ENCODE measurements at regions not wholly inside any gene's neighbourhood (a gene's known extent, or its start where the extent isn't known, plus 50 kb on each side); places are given as distances from the start of the nearest gene placed in this dataset.

DNA sequence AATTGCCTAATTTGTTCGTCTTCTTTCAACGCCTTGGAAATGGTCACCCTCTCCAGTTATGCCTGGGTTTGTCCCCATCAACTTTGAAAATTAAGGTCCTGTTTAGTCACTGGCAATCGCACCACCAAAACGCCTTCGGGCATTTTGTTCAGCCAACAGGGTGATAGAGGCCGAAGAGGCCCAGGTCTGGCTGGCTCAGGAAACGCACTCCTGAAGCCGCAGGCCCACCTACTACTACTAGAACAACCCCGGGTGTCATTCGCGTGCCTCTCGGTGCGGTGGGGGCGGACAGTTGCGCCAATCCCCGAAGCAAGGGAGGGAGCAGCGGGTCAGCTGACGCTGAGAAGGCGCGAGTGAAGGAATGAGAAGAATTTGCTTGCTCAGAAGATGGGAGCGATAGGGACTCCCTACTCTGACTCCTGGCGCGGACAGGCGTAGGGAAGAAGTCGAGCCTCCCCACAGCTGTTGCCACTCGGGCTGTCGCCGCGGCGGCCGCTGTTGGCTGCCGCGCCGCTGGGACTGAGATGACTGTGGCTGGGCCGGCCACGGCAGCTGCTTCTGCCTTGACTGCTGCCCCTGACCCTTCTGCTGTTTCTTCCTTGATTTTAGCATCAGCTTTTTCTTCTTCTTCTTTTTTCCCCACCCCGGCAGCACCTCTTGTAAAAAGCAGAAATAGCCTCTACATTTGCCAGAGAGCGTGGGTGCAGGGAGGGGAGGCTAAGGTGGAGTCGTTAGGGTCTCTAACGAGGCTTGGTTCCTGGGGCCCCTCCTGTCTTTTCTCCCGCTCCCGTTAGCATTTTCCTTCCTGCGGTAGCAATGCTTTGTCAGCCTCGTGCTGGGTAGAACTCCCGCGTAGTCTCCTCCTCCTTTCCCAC lies 387.6 kb downstream of the FIGN start:
- Mint-ChIP-seq H3K4me3 (peak overlapping the region in 2 of 10 donors; percentile 9 to 54), H3K9me3 (peaks cover 0 to 3% (median 0%) of the 10 kb centered on the region in 9 donors), H3K4me1 (peaks cover 0 to 5% (median 0%) of the 10 kb centered on the region in 4 donors), H3K36me3 (no peaks in the 10 kb centered on the region), H3K27me3 (peaks cover 0 to 3% (median 0%) of the 10 kb centered on the region in 5 donors), H3K27ac (peak overlapping the region in 2 of 10 donors; percentile 43 to 54)
- DNase-seq, result peak in 1 of 10 donors; percentile 53
- POLR2A ChIA-PET, result no interaction called here
- no peak for ATAC-seq

DNA sequence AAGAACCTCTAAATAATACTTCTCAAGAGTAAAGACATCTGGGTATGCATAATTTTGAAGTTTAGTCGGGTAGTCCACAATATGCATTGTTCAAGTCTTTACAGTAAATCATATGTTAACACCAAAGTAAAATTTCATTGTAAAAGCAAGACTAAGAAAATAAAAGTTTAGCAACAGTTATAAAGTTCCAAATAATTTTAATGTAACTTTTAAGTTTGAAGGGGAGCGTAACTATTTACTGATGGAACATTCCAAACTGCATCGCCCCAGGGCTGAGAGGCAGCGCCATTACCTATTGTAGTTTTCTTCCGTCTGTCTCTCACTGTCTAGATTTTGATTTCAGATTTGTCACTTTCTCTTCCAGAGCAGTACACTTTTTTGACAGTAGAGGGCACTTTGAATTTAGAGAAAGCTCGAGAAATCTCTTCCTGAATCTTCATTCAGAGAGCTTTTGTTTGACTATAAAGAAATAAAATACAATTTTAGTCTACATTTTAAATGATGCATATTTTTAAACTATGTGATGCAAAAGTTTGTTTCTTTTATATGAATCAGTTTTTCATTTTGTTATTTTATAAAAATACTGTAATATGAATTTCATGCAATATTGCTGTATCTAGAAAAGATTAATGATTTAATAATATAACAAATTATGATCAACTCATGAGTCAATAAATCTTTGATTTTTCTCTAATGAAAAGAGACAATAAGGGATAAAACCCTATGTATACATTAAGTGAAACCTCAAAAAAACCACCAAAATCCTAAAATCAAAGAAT lies 389.8 kb downstream of the FIGN start:
- Mint-ChIP-seq H3K4me1 (peaks cover 0 to 5% (median 0%) of the 10 kb centered on the region in 4 donors), H3K27ac (no peak overlapping the region), H3K27me3 (peaks cover 0 to 7% (median 0%) of the 10 kb centered on the region in 5 donors), H3K36me3 (no peaks in the 10 kb centered on the region), H3K4me3 (no peak overlapping the region), H3K9me3 (peaks cover 0 to 6% (median 0%) of the 10 kb centered on the region in 9 donors)
- DNase-seq (peak in 2 of 10 donors; percentile 1 to 5), ATAC-seq (no peak)
- POLR2A ChIA-PET, result no interaction called here

DNA sequence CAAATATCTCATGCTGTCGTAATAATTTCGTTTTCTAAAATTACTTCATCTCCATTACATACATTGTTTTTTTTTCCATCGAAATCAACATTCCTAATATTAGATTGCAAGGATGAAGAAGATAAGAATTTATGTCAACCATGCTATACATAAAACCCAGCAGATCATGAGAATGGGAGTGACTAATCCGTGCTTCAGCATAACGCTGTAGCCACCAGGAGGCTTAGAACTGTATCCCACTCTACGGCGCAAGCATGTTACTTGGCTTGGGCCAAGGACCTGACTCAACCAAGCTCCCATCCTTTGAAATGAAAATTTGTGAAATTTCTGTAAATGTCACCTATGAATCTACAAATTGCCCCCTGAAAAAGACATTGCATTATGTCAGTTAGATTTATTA lies 392.5 kb downstream of the FIGN start:
- ATAC-seq (no peak), DNase-seq (no peak)
- Mint-ChIP-seq H3K27me3 (peaks cover 0 to 7% (median 0%) of the 10 kb centered on the region in 5 donors), H3K4me1 (no peaks in the 10 kb centered on the region), H3K36me3 (no peaks in the 10 kb centered on the region), H3K27ac (no peak overlapping the region), H3K4me3 (no peak overlapping the region), H3K9me3 (peaks cover 0 to 7% (median 0%) of the 10 kb centered on the region in 9 donors)
- POLR2A ChIA-PET, result no interaction called here

DNA sequence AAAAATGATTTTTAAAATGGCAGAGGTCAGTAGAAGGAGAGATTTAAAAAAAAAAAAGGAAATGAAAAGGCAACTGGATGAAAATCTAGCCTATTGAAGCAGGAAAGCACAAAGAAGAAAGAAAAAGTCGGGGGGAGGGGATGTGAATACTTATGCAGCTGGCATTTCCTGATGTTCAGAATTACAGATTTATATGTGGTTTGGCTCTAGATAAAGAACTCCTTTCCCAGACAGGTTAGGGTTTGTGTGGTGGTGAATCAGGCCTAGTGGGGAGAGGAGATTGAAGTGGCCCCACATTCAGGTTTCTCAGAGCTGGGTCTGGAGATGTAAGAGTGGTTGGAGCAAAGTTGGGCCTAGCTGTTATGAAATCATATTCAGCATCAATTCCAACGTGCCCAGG lies 394.4 kb downstream of the FIGN start:
- H3K27ac Mint-ChIP-seq, result no peak overlapping the region
- DNase-seq (no peak), ATAC-seq (no peak)
- peaks cover 0 to 4% (median 0%) of the 10 kb centered on the region in 5 donors for H3K27me3 Mint-ChIP-seq
- no peak overlapping the region for H3K4me3 Mint-ChIP-seq
- no peaks in the 10 kb centered on the region for H3K4me1 Mint-ChIP-seq
- POLR2A ChIA-PET, result no interaction called here
- H3K36me3 Mint-ChIP-seq, result no peaks in the 10 kb centered on the region
- H3K9me3 Mint-ChIP-seq, result peaks cover 0 to 8% (median 0%) of the 10 kb centered on the region in 9 donors

DNA sequence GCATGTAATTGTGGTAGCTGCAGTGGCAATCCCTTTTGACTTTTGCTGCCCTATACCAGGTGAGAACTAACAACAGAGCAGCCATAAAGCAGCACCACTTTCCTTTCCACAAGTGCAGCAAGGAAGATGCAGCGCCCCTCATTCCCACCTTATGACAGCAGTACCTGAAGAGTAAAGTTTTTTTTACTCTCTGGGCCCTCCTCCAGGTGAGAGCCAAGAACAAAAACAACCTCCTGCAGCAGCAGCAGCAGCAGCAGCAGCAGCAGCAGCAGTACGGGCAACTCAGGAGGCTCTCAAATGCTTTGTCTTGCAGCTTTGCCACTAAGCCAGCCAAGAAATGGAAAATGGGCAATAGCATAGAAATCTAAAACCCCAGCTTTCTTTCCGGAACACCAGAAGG lies 397.5 kb downstream of the FIGN start:
- POLR2A ChIA-PET, result no interaction called here
- no peaks in the 10 kb centered on the region for H3K36me3 Mint-ChIP-seq
- ATAC-seq (no peak), DNase-seq (no peak)
- H3K27ac Mint-ChIP-seq, result no peak overlapping the region
- peaks cover 0 to 18% (median 0%) of the 10 kb centered on the region in 9 donors for H3K9me3 Mint-ChIP-seq
- no peak overlapping the region for H3K4me3 Mint-ChIP-seq
- no peaks in the 10 kb centered on the region for H3K4me1 Mint-ChIP-seq
- H3K27me3 Mint-ChIP-seq, result peaks cover 0 to 4% (median 0%) of the 10 kb centered on the region in 5 donors

DNA sequence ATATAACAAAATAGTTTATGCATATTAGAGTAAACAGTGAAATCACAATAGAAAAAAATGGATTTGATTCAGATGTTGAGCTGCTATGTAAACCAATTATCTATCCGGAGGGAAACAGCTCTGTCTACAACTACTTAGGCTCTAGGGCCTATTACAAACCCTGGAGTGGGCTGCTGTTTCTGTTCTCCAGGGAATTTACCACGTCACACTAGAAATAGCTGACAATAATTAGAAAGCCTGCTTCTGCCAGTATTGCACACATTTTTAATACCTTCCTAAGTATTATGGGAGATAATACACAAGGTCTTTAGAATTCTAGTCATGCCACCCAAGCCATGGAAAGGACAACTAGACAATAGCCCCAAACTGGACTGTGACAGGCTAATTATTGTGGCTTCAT lies 411.1 kb downstream of the FIGN start:
- Mint-ChIP-seq H3K27ac (no peak overlapping the region), H3K4me3 (no peak overlapping the region), H3K4me1 (no peaks in the 10 kb centered on the region), H3K36me3 (no peaks in the 10 kb centered on the region), H3K27me3 (no peaks in the 10 kb centered on the region), H3K9me3 (peaks cover 0 to 2% (median 0%) of the 10 kb centered on the region in 9 donors)
- POLR2A ChIA-PET, result no interaction called here
- ATAC-seq (no peak), DNase-seq (no peak)

DNA sequence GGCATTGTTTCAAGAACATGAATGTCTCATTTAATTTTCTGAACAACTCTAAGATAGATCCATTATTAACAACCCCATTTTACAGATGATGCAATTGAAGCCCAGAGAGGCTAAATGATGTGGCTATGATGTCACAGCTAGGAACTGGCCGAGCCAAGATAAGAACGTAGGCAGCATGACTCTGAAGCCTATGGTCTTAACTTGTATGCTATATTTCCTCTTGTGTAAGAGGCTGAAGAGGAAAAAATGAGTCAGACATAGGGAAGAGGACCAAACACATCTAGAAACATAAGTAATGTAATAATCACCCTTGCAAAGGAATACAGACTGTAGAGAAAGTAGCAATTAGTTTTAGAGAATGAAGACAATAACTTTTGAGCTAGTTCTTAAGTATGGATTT lies 416.8 kb downstream of the FIGN start:
- Mint-ChIP-seq H3K27ac (no peak overlapping the region), H3K9me3 (peaks cover 0 to 8% (median 1%) of the 10 kb centered on the region in 9 donors), H3K27me3 (peaks cover 0 to 3% (median 0%) of the 10 kb centered on the region in 5 donors), H3K4me1 (no peaks in the 10 kb centered on the region), H3K36me3 (no peaks in the 10 kb centered on the region), H3K4me3 (no peak overlapping the region)
- ATAC-seq, result no peak
- POLR2A ChIA-PET, result no interaction called here
- no peak for DNase-seq

DNA sequence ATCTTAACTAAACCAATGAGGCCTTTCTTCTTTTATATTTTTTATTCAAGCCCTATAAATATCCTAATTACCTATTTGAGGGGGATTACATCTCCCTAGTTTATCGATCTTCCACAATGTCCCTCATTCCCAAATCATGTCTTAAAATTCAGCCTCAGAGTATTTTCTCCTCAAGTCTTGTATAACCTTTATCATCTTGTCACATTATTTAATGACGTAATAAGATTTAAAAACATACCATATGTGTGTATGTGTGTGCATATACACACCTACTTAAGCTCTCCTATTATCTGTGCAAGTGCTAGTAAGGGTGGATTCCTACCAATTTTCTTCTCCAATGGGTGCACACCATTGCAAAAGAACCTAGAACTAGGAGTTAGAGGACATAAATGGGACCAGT lies 421.1 kb downstream of the FIGN start:
- Mint-ChIP-seq H3K36me3 (no peaks in the 10 kb centered on the region), H3K4me3 (no peak overlapping the region), H3K4me1 (no peaks in the 10 kb centered on the region), H3K27ac (no peak overlapping the region), H3K9me3 (peaks cover 0 to 8% (median 1%) of the 10 kb centered on the region in 9 donors), H3K27me3 (peaks cover 0 to 3% (median 0%) of the 10 kb centered on the region in 5 donors)
- no peak for DNase-seq
- POLR2A ChIA-PET, result no interaction called here
- ATAC-seq, result no peak

DNA sequence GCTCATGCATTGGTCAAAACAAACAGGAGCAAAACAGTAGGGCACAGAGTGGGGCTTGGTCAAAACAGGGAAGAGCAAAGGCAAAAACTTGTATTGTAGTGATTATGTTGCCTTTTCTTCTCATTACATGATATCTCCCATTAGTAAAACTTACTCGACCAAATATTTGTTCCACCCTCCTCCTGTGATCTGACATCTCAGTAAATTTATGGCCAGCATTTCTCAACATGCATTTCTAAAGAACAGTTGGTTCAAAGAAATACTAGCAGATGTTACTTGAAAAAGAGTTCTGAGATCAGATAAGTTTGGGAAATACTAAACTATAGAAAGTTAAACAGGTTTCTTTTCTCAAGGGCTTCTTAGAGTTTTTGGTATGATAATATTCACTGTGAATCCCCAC lies 423.1 kb downstream of the FIGN start:
- no peaks in the 10 kb centered on the region for H3K4me1 Mint-ChIP-seq
- POLR2A ChIA-PET, result no interaction called here
- peaks cover 0 to 5% (median 0%) of the 10 kb centered on the region in 9 donors for H3K9me3 Mint-ChIP-seq
- DNase-seq, result no peak
- no peaks in the 10 kb centered on the region for H3K27me3 Mint-ChIP-seq
- no peak for ATAC-seq
- no peak overlapping the region for H3K4me3 Mint-ChIP-seq
- H3K36me3 Mint-ChIP-seq, result no peaks in the 10 kb centered on the region
- H3K27ac Mint-ChIP-seq, result no peak overlapping the region

DNA sequence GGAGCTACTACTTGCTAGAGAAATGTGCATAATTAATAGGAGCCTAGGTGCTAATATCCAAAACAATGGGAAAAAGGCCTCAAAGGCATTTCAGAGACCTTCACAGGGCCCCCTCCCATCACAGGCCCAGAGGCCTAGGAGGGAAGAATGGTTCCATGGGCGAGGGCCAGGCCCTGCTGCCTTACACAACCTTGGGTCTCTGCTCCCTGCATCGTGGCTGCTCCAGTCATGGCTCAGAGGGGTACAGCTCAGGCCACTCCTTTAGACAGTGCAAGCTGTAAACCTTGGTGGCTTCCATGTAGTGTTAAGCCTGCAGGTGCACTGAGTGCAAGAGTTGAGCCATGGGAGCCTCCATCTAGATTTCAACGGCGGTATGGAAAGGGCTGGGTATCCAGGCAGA lies 429.2 kb downstream of the FIGN start:
- Mint-ChIP-seq H3K9me3 (peaks cover 0 to 14% (median 5%) of the 10 kb centered on the region in 9 donors), H3K4me3 (no peak overlapping the region), H3K36me3 (no peaks in the 10 kb centered on the region), H3K4me1 (no peaks in the 10 kb centered on the region), H3K27me3 (peaks cover 0 to 4% (median 0%) of the 10 kb centered on the region in 5 donors), H3K27ac (no peak overlapping the region)
- DNase-seq (no peak), ATAC-seq (no peak)
- POLR2A ChIA-PET, result no interaction called here

DNA sequence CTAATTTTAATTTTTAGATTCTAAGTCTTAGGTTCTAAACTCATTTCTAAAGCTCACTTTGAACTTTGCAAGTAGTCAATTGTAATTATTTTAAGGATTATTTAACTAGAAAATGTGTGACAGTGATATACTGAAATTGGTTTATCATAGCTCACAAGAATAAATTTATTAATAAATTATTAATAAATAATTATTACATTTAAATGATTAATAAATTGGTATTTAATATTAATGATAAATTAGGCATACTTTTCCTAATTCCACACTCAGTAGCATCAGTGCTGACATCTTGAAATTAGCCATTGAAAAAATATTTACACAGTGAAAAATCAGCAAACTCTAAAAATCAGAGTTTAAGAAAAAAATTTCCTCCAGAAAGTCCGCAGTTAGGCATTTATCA lies 433.7 kb downstream of the FIGN start:
- no peaks in the 10 kb centered on the region for H3K4me1 Mint-ChIP-seq
- no peak overlapping the region for H3K27ac Mint-ChIP-seq
- H3K36me3 Mint-ChIP-seq, result no peaks in the 10 kb centered on the region
- peaks cover 0 to 14% (median 3%) of the 10 kb centered on the region in 9 donors for H3K9me3 Mint-ChIP-seq
- DNase-seq, result no peak
- POLR2A ChIA-PET, result no interaction called here
- peaks cover 0 to 4% (median 0%) of the 10 kb centered on the region in 5 donors for H3K27me3 Mint-ChIP-seq
- H3K4me3 Mint-ChIP-seq, result no peak overlapping the region
- ATAC-seq, result no peak

DNA sequence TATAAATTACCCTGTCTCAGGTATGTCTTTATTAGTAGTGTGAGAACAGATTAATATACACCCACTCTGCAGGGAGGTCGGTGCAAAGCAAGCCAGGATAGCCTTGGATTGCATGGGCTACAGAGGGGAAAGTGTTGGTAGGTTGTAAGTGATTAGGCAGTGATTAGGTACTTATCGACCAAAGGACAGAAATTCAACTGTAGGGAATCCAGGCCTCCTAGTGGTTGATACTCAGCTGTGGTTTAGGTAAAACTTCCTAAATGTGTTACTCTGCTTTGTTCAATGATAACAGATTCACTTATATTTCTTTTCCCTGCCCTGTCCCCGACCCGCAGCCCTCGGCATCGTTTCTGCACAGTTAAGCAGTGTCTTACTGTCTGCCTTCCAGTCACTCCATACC lies 444.0 kb downstream of the FIGN start:
- no peaks in the 10 kb centered on the region for H3K27me3 Mint-ChIP-seq
- peaks cover 0 to 28% (median 7%) of the 10 kb centered on the region in 9 donors for H3K9me3 Mint-ChIP-seq
- H3K4me1 Mint-ChIP-seq, result no peaks in the 10 kb centered on the region
- POLR2A ChIA-PET, result no interaction called here
- H3K27ac Mint-ChIP-seq, result no peak overlapping the region
- H3K36me3 Mint-ChIP-seq, result no peaks in the 10 kb centered on the region
- no peak for DNase-seq
- no peak overlapping the region for H3K4me3 Mint-ChIP-seq
- no peak for ATAC-seq

DNA sequence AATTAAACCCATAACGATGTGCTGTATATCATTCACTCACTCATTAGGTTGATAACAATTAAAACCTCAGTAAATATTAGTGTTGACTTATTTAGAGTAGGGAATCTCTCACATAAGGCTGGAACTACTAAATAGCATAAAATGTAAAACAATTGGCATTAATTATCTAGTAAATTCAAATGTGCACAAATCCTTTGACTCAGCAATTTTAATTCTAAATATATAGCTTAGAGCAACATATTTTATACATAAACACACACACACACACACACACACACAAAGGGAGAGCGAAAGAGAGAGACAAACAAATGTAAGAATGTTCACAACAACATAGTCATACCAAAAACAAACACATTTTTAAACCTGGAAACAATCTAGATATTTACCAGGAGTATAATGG lies 443.1 kb upstream of the KCNH7 start:
- DNase-seq (no peak), ATAC-seq (no peak)
- Mint-ChIP-seq H3K4me3 (no peak overlapping the region), H3K36me3 (no peaks in the 10 kb centered on the region), H3K27ac (no peak overlapping the region), H3K9me3 (peaks cover 0 to 24% (median 10%) of the 10 kb centered on the region in 9 donors), H3K4me1 (no peaks in the 10 kb centered on the region), H3K27me3 (no peaks in the 10 kb centered on the region)
- POLR2A ChIA-PET, result no interaction called here
